Glomerular endothelial cell (primary cell): ENCODE measurements at regions not wholly inside any gene's neighbourhood (a gene's known extent, or its start where the extent isn't known, plus 50 kb on each side); places are given as distances from the start of the nearest gene placed in this dataset.

ENCODE experiments used
- DNase-seq: peaks from one replicate; pipeline ENCODE4 v3.0.0-alpha.2; 2011; ENCODE audit warnings: low read depth, low spot score; ENCODE audit errors: extremely low read depth

DNA sequence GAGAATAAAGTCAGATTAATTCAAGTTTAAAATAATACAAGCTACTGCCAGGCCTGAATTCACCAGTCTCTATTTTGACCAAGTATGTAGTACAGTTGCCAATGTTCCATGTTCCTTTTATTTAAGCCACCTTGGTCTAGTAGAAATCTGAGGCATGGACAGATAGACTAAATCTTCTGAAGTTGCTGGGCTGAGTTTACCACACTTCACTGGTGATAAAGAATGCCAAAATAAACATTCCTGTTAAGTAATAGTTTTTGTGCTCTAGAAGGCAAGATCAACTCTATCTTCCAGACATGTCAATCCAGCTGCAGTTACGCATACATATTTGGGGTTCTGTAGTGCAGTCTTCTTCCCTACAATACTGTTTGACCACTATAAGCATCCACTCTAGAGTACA is 83.9 kb upstream of the C11orf87 start:
- DNase-seq = no peak

DNA sequence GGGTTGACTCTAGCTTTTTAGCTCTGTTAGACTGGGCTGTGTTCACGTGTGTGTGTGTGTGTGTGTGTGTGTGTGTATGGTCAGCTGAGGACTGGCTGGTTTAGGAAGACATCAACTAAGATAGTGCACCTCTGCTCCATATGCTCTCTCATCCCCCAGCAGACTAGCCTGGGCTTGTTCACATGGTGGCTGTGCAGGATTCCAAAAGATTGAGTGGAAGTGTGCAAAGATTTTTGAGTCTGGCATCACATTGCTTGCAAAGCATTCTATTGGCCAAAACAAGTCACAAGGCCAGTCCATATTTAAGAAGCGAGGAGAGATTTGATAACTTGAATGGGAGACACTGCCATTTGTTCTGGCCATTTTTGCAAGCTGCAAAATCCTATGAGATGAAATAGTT is 79.7 kb upstream of the C11orf87 start:
- DNase-seq = no peak

GRCh38 chr11:109343242-109343641 is 78.7 kb upstream of the C11orf87 start:
- DNase-seq = no peak

DNA sequence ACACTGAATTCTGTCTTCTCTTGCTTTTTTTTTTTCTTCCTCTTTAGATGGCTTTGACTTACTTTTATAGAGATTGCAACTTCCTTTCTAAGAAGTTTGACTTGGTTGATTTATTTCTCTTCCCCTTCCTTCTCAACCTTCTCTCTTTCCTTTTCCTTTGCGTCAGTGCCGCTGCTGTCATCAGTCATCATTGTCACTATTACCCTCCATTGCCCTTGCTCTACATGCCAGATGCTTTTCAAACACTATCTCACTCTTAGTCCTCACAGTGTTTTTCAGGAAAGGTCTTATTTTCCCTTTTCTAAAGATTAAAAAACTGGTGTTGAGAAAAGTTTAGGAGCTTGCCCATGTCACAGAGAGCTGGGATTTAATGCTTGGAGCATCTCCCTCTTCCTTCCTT is 74.7 kb upstream of the C11orf87 start:
- DNase-seq = no peak

GRCh38 chr11:109349276-109350080 is 72.5 kb upstream of the C11orf87 start:
- DNase-seq = no peak

DNA sequence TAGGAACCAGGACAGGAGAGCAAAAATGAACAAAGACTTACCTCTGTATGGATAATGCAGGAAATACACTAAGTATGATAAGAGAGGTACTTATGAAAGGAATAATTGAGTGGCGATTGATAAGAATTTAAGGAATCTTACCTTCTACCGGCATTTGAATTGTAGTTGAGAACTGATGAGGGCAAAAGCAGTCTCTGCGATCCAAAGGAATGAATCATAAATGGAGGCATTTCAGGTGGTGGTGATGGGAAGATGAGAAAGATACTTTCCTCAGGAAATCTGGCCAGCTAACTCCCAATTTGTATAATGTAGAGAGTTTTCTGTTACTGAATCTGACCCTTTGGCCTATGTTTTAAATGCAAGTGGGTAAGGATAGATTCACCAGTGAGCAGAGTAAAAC is 71.9 kb upstream of the C11orf87 start:
- no peak for DNase-seq

GRCh38 chr11:109362059-109362458 is 59.9 kb upstream of the C11orf87 start:
- DNase-seq = no peak

DNA sequence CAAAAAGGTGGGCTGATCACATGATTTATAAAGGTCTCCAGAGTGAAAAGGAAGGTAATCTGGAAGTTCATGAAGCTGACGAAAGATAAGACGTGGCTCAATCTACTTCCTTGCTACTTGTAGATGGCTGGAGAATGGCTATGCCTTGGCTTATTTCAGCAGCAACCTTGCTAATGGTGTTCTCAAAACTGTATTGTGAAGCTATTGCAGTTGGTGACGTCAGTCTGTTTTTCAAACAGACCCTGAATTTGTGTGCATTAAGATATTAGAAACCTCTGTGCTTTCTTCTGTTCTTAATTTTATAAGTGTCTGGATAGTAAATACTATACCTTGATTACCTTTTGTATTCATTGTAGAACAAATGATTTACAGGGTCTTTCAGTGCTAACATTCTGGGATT is 58.3 kb upstream of the C11orf87 start:
- DNase-seq = no peak

GRCh38 chr11:109364851-109365250 is 57.1 kb upstream of the C11orf87 start:
- no peak for DNase-seq

DNA sequence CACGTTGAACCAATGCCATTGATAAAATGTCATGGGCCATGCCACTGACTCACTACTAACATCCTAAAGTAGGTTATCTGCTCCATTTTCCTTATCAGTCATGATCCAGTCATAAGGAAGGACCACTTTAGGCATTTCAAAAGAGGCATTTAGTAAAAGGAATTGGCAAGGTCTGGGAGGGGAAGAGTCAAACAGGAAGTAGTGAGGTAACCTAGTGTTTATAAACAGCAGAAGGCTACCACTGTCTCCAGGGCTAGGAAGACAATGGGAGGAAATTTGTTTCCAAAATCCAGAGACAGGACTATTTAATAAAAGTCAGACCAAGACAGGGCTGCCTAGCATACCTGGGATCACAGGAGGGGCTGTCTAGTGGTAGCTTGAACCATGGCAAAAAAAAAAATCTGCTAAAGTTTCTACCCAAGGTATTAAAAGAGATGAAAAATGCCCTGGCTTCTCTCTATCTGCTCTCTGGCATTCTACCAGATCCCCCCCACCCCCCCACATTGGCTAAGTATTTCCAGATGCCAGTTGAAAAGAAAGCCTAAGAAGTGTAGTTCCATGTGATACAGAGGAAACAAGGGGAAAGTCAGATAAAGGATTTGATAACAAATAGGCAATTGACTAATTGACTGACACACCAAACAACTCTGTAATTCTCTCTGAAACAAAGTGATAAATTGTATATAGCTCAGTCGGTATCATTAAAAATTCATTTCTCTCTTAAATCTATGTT is 50.4 kb upstream of the C11orf87 start:
- no peak for DNase-seq
